NT2/D1 (cell line): ENCODE measurements at regions not wholly inside any gene's neighbourhood (a gene's known extent, or its start where the extent isn't known, plus 50 kb on each side); places are given as distances from the start of the nearest gene placed in this dataset.

Experiments used
- YY1 ChIP-seq: IDR thresholded peaks from 2 replicates; pipeline ENCODE4 v1.6.1; 2011; ENCODE audit not compliant: insufficient read length, insufficient read depth
- ZNF274 ChIP-seq: IDR thresholded peaks from 2 replicates; pipeline ENCODE4 v1.6.1; 2011; ENCODE audit warnings: mild to moderate bottlenecking, low read depth, low read length

DNA sequence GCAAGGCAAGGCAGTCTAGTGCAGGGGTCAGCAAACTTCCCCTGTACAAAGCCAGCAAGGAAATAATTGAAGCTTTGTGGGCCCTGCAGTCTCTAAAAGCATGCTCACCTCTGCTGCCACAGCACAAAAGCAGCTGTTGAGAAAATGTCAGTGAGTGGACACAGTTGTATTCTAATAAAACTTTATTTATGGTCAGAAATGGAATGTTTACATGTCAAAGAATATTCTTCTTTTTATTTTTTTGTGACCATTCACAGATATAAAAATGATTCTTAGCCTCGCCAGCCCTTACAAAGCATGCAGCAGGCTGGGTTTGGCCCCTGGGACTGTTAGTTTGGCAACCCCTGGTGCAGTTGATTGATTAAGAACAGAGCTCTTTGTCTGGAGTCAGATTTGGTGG lies 192.4 kb downstream of the BUB3 start:
- TF ChIP-seq ZNF274 (no peak), YY1 (no peak)
